NCI-H345 (cell line): ENCODE measurements at regions not wholly inside any gene's neighbourhood (a gene's known extent, or its start where the extent isn't known, plus 50 kb on each side); places are given as distances from the start of the nearest gene placed in this dataset.
A peak's percentile ranks its signal among the peaks of the same experiment; 100 is the strongest.

Source experiments
- DNase-seq: peaks from one replicate; lab custom pipeline; 2025; lab: John Stamatoyannopoulos, UW

DNA sequence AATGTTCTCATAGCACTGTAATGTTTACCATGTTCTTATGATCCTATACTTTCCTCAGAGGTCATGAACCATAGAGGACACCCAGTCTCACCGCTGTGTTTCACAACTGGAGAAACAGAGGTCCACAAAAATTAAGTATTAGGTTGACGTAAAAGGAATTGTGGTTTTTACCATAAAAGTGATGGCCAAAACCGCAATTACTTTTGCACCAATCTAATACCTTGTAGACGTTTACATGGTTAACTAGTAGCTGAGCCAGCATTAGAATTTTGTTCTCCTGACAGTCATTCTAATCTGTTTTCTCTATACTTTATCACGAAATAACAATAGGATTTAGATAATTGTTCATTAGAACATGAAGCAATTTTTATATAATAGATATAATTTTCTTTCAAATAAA is 763.4 kb upstream of the ARGLU1 start:
- DNase-seq = no peak

DNA sequence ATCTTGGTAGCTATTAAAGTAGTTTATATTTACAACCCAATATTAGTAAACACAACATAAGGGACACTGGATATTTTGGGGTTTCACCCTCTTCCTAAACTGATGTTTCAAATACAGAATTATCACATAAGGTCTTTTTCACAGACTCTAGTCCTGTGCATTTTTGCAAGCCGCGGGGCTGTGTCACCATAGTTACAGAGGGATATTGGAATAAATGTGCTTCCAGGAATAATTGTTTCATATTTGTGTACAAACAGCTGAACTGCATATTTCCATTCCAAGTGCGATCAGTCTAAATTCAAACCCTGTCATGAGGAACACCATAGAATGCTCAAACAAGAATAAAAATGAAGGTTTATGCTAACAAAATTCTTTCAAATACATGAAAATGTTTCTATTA is 762.5 kb upstream of the ARGLU1 start:
- no peak for DNase-seq

DNA sequence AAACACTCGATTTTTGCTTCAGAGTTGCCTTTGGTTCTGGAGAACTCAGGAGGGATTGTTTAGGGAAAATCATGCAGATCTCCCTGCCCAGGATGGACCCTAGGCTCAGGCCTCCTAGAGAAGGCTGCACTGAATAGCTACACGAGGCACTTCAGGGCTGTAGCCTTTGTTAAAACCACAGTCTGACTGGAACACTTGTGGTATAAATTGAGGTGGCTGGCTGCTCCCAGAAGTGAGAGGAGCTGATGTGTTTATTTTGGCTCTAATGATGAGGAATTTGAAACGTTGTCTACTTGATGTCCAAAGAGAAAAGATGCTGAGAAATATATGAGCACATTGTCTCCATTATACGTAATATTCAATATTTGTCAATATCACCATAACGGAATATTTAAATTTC is 762.1 kb upstream of the ARGLU1 start:
- peak; percentile 49 for DNase-seq

DNA sequence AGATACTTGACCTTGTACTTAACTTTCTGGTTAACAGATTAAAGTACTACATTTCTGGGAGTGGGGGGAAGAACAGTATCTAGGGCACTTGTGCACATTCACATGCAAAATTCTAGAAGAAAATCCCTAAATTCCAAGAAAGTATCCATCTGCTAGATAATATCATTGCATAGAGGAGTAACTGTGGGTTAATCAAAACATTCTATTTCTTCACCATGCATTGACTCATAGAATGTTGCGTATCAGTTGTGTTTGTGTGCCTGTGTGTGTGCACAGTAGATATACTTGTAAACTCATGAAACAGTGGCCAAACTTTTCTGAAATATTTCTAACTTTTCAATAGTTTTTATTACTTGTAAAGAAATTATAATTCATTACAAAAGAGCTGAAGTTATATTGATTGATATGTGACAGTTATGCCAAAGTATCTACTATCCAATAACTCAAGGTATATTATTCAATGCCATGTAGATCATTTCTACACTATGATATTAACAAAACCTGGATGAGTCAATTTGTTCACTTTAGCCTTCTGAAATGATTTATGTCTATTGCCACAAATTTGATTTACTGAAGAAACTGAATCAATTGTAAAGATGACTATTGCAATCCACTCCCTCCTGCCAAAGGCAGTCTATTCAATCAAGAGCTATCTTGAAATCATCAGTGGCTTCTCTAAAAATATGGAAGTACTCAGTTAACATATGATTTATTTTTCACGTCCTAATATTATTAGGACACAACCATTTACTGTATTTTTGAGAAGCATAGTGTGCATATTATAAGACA is 756.7 kb upstream of the ARGLU1 start:
- no peak for DNase-seq

DNA sequence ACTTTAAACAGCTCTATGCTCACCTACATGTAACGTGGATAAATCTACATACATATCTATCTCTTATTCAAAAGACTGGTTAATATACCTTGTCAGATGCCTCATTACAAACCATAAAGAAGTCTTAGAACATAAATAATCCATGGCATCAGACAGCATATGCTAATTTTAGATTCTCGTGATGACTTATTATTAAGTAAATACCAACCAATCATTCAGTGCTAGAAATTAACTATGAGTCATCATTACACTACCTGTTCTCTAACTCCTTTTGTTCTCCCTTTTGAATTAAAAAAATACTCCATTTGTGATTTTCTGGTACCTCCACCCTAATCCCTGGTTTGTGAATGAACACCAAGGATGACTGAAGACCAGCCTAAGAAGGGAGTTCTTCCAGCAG is 754.3 kb upstream of the ARGLU1 start:
- no peak for DNase-seq

DNA sequence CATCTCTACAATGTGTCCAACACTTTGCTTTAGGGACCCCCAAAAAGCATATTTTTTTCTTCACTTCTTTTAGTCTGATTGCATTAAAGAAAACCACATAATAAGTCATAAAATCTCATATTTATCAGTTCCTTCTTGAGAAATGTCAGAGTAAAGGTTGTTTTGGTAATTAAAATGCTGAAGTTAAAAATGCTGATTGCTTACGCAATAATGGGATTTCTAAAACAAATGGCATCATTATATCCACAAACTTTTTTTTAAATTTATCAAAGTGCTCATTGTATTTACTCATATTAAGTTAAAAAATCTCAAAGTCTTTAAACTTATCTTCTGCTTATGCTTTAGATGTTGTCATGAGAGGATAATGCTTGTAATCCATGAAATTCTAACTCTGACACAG is 737.2 kb upstream of the ARGLU1 start:
- DNase-seq = no peak

DNA sequence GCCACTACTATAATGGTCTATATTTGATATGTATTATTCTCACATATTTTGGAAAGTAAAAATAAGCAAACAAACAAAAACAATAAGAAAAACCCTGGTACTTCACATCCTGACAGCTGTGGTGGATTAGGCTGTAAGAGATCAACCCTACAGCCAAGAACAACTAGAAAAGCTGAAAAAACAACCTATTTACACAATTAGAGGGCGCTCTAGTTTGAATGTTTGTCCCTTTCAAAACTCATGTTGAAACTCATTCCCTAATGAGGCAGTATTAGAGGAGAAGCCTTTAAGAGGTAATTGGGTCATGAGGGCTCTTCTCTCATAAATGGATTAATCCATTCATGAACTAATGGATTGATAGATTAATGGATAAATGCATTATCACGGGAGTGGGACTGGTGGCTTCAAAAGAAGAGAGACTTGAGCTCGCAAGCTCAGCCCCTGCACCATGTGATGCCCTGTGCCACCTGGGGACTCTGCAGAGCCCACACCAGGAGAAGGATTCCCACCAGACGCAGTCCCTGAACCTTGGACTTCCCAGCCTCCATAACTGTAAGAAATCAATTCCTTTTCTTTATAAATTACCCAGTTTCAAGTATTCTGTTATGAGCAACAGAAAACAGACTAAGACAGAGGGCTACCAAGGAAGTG is 733.9 kb upstream of the ARGLU1 start:
- no peak for DNase-seq

DNA sequence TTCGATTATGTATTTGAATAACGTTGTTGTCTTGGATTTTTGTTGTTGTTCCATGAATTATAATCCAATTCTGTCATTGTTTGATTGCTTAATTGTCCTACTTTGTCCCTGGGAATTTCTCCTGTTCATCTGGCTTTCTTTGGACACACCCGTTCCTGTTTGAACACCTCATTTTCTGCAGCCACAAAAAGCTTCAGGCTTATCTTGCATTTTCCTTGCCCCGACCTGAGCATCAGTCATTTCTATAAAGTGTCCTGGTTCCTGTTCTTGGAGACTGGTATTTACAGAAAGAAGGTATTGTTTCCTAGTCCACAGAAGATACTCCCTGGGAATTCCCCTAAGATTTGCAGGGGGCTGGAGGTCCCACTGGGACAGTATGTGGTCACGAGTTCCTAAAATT is 731.8 kb upstream of the ARGLU1 start:
- no peak for DNase-seq

DNA sequence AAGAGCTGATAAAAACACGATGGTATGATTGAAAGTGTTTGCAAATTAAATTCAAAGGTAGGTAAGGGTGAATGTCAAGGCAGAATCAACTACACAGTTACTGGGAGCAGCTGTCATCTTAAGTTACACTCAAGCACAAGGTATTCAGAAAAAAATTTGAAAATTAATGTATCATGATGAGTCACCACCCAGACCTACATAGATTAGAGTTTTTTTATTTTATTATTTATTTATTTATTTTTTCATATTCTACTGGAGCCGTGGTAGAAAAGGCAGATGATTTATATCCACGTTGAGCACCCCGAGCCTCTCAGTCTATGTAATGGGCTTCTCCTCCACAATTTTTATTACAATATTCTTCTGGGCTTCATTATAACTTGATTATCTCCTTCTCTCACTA is 728.9 kb upstream of the ARGLU1 start:
- DNase-seq = no peak

DNA sequence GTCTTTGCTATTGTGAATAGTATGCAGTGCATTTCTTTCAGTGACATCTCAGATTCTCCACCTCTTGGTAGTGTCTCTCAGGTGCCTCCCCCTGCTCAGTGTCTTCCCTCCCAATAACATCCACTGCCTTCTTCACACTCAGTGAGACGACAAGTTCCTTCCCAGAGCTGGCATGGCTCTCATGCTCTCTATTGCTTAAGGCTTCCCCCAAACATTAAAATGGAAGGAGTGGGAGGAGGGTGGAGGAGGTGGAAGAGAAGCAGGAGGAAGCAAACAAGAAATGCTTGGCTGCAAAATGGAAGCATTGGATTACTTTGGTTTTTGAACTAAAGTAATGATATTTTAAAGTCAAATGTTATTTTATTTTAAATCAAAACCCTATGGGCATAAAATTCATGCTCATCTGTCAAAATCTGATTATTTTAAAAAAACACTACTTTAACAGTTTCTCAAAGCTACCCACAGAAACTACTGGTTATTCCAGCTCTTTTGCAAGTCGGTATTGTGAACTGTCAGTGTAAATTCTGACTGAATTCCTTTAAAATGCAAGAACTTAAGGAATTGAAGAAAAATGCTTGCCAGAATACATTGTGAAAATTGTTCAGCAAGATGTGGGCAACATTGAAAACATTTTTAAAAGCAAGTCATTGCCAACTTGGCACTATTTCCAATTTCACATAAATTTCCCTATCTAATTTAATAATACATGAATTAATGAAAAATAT is 727.6 kb upstream of the ARGLU1 start:
- no peak for DNase-seq

DNA sequence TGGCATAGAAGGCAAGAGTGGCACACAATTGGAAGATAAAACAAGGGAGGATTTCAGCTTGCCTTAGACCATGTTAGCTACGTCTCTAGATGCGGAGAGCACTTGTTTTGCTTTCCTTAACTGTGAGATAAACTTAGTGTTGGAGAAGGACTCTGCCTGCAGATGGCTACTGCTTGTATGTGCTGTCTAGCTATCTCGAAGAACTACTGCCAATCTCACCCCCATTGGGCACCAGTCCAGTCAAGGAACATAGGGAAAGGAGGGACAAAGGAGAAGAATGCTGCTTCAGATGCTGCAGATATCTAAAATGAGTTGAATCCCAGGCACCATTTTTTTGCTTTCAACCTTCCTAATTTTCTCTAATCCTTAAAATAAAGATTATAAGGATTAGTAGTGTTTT is 726.0 kb upstream of the ARGLU1 start:
- no peak for DNase-seq

DNA sequence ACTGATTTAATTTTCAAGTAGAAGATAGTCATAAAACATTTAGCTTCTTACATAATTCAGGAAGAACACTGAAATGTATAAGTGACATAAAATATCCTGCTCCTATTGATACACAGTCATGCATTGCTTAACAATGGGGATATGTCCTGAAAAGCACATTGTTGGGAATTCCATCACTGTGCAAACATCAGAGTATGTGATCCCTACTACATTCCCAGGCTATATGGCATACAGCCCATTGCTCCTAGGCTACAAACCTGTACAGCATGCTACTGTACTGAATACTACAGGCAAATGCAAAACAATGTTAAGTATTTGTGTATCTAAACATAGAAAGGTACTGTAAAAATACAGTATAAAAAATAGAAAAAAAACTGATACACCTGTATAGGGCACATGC is 723.9 kb upstream of the ARGLU1 start:
- DNase-seq = no peak

DNA sequence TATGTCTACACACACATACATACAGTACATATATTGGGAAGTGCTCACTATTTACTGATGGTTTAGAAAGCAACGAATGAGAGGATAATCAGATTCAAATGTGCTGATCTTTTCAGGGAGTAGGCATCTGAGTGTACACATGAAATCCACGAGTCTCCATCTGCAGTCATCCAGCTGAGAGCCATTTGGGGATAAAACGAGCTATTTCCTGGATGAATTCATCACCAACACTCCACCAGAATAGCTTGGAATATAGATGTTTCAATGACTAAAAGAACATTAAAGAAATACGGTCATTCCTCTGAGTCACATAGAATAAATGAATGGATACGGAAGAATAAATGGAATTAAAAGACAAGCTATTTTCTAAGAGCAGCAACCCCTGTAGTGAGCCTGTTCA is 721.6 kb upstream of the ARGLU1 start:
- DNase-seq = no peak

DNA sequence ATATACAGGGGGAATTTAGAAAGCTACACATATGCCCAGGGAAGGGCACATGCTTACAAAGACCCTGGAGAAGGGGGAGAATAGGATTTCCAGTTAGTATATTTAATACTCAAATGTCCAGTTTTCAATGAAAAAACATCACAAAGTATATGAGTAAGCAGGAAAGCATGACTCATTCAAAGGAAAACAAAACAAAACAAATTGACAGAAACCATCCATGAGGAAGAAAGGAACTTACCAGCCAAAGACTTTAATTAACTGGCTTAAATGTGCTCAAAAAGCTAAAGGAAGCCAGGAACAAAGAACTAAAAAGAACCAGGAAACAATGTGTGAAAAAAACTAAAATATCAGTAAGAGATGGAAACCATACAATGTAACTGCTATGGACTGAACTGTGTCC is 716.2 kb upstream of the ARGLU1 start:
- no peak for DNase-seq

DNA sequence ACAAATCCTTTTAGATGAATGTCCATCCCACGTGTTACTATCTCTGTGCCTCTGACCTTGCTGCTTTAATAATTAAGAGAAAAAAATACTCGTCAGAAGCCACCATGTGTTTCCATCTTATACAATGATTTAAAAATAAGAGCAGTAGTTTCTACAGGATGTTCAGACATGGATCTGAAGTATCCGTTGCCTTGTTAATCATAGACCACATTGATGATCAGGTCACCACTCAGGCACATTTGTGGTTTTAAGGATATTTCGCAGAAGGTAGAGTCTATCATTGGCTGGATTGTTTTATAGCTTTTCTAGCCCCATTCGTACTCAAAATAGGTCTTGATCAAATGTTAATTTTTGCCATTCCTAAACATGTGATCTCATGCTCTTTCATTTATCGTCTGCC is 710.0 kb upstream of the ARGLU1 start:
- no peak for DNase-seq

DNA sequence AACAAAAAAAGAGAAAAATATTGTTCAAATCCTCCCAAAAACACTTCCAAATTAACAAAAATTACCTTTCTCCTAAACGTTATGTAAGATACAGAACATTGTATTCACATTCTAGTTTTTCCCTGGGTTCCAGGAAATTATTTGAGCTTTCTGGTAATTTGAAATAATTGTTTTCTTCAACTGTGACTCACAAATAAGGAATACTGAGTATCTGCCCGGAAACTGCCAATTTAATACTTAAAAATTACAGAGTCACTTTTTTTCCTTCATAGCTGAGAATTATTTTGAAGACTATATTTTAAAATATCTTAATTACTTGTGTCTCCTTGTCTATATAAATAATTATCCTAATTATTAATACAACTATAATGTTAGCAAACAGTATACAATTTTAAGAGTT is 709.0 kb upstream of the ARGLU1 start:
- DNase-seq = no peak

DNA sequence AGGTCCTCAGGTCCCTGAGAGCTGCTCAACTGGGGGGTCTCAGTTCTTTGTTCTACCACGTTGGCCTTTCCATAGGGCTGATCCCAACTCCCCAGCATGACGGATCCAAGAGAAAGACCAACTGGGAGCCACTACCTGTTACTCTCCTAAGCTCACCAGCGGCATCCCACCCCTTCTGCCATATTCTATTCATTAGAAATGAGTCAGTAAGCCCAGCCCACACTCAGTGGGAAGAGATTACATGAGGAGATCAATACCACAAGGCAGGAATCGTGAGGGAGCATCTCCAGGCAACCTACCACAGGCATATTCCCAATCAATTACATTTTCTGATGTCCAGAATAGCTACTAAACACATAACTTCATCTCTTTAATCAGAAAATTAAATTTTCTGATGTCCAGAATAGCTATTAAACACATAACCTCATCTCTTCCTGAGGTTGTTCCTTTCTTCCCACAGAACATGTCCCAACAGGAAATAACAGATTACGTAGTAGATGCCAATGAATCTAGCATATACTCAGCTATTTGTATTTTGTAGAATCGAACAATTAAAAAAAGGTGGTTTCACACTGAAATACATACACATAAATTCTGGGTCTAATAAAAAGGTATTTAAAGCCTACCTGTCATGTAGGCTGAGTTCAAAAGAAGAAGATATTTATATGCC is 708.1 kb upstream of the ARGLU1 start:
- no peak for DNase-seq

DNA sequence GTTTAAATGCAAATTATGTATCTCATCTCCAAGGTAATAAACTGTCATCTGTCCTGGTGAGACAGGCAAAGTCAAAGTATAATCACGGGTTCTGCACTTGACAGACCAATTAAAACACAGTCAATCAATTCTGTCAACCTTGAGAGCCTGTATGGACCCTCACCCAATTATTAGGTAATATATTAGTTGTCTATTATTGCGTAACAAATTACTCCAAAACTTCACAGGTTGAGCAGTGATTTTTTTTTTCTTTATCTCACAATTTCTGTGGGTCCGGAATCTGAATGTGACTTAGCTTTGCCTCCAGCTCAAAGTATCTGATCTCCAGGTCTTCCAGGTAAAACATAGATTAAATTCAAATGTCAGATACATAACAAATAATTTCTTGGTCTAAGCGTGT is 707.4 kb upstream of the ARGLU1 start:
- DNase-seq = no peak

DNA sequence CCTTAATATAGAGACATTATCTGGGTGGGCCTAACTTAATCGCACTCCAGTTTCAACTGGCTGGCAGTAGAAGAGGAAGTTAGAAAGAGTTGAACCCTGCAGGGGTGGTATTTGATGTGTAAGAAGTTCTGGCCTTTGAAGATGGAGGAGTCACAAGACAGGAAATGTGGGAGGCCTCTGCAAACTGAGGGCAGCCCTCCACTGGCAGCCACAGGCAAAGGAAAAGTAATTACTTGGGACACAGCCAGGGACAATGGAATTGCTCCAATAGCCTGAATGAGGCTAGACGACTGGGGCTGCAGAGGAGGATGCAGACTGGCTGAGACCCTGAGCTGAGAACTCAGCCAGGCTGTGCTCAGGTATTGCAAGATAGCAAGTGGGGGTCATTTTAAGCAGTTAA is 703.3 kb upstream of the ARGLU1 start:
- peak; percentile 29 for DNase-seq

DNA sequence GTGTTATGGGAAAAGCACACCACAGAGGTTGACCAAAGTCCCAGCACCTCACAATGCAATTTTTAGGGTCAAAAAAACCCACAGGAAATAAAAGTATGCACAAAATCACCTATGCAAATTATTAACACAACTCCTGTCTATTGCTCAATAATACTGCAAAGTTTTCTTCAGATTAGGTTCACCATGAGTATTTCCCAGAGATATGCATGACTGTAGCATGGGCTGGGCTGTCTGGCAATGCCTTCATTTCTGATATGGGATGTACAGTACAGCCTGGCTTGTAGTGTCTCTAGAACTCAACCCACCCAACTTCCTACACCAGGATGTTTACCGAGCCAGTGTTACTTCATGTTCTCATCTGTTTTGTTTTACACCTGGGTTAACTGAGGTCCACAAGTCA is 698.7 kb upstream of the ARGLU1 start:
- peak; percentile 50 for DNase-seq

DNA sequence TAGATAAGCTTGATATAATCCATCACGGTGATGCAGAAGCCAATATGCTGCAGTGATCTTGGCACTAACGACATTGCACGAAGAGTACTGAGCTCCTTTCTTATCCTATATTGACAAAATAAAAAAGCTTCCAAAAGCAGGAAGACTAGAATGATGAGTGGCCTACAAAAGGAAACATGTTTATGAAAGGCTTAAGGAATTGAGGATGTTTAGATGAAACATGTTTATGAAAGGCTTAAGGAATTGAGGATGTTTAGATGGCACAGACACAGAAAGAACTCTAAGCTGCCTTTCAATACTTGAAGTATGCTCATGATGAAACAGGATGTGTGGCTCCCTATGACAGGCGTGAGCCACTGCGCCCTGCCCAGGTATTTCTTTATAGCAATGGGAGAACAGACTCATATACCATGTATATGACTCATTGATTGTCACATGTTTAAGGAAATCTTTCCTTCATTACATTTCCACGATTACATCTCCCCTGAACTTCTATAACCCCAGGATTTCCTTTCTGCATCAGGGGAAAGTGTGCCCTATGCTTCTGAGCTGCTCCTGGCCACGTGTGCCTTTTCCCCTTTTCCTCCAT is 690.8 kb upstream of the ARGLU1 start:
- no peak for DNase-seq

DNA sequence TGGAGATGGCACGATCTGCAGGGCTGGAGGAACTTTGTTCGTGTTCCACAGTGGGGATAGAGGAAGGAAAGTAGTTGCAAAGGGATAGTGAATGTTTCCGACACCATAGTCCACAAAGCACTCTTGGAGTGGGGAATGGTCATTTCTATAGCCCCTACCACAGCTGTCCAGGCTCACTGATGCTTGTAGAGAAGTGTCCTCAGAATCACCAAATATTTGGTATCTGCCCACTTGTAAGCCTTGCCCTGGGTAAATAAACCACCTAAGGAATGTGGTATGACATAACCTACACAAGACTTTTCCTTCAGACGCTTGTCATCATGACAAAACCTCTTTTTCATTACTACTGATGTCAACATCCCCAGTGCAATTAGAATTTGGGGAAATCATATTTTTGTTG is 686.5 kb upstream of the ARGLU1 start:
- DNase-seq = no peak
